ENCODE measurements at regions not wholly inside any gene's neighbourhood (a gene's known extent, or its start where the extent isn't known, plus 50 kb on each side); places are given as distances from the start of the nearest gene placed in this dataset.

DNA sequence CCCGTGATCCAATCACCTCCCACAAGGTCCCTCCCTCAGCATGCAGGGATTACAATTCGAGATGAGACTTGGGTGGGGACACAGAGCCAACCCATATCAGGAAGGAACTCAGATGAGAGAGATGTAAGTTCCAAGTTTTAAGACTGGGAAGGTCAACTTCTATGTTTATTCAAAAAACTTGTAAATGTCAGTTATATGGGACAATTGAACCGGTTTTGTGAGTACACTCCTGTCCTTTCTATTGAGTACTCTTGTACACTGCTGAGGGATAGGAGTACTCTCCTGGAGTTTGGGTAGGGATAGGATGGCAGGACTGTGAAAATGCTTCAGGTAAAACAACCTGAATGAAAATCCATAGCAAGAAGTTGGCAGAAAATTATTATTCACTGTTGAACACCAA is 239.1 kb downstream of the ZNF674 start:
- H3K4me1 ChIP-seq (ENCODE audit: control insufficient read depth, insufficient read depth, low read length) = no peaks in the 10 kb centered on the region
- BruUV-seq (replicated peaks) = no TSS peak
- no peak overlapping the region for H2AK5ac ChIP-seq (ENCODE audit: low read depth, low read length)
- no peak overlapping the region for H2BK20ac ChIP-seq (ENCODE audit: low read depth, low read length)
- H3K36me3 ChIP-seq (ENCODE audit: control insufficient read depth, insufficient read depth, low read length) = no peaks in the 10 kb centered on the region
- H3K23ac ChIP-seq (ENCODE audit: low read depth, low read length) = no peak overlapping the region
- H2BK15ac ChIP-seq (ENCODE audit: low read depth, low read length) = no peak overlapping the region
- no peak for DNase-seq
- H3K4me2 ChIP-seq (ENCODE audit: low read depth, low read length) = no peak overlapping the region
- WGBS, 2 experiments (ENCODE audit: extremely low coverage in 2 of 2, insufficient read length in 1 of 2) = no CpG with 5 or more reads among the region's 3 CpGs
- no peak overlapping the region for H4K5ac ChIP-seq (ENCODE audit: low read depth, low read length)
- peaks cover 9% of the 10 kb centered on the region for H3K9me3 ChIP-seq (ENCODE audit: control insufficient read depth, insufficient read depth, low read length)
- no peak overlapping the region for H4K8ac ChIP-seq (ENCODE audit: low read depth in 2 of 2, low read length in 2 of 2)
- dilution Hi-C loops (cut with HindIII; ENCODE audit: low sequenced_read_pairs, unreplicated experiment) (no loop called here), intact Hi-C loops (cut with micrococcal nuclease) (no loop called here), in situ Hi-C loops (cut with MboI; ENCODE audit: low sequenced_read_pairs) (no loop called here)
- no peaks in the 10 kb centered on the region for H4K20me1 ChIP-seq (ENCODE audit: insufficient read depth, low read length)
- H2BK5ac ChIP-seq (ENCODE audit: low read depth, low read length, poor library complexity, severe bottlenecking) = no peak overlapping the region
- no peak overlapping the region for H2BK120ac ChIP-seq (ENCODE audit: low read depth, low read length)
- ATAC-seq (ENCODE audit: low read depth) = no peak
- H3K4me3 ChIP-seq (ENCODE audit: insufficient read depth, low read depth, low read length) = no peak overlapping the region
- TF ChIP-seq SMC3 (IDR thresholded peaks at IDR 0.05; ENCODE audit: low read depth, low read length) (no peak), MXI1 (IDR thresholded peaks at IDR 0.05; ENCODE audit: borderline replicate concordance, low read depth, low read length) (no peak), RAD21 (IDR thresholded peaks at IDR 0.05; ENCODE audit: low read length) (no peak), FOS (IDR thresholded peaks at IDR 0.05; ENCODE audit: low read depth, low read length) (no peak), CEBPB (IDR thresholded peaks at IDR 0.05; ENCODE audit: low read depth, low read length) (no peak), NFE2L2 (IDR thresholded peaks at IDR 0.05; ENCODE audit: low read depth, low read length) (no peak)
- TF ChIP-seq, protein P1, sequence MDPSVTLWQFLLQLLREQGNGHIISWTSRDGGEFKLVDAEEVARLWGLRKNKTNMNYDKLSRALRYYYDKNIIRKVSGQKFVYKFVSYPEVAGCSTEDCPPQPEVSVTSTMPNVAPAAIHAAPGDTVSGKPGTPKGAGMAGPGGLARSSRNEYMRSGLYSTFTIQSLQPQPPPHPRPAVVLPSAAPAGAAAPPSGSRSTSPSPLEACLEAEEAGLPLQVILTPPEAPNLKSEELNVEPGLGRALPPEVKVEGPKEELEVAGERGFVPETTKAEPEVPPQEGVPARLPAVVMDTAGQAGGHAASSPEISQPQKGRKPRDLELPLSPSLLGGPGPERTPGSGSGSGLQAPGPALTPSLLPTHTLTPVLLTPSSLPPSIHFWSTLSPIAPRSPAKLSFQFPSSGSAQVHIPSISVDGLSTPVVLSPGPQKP (IDR thresholded peaks at IDR 0.05; ENCODE audit: borderline replicate concordance, low read depth, low read length) = no peak
- no peaks in the 10 kb centered on the region for H3K79me1 ChIP-seq (ENCODE audit: low read depth in 1 of 2, low read length in 2 of 2)
- H3K27me3 ChIP-seq (ENCODE audit: control insufficient read depth, insufficient read depth, low read length) = peaks cover 20% of the 10 kb centered on the region
- H2AFZ ChIP-seq (replicated peaks; ENCODE audit: low read length, poor library complexity) = no peak overlapping the region
- H4K91ac ChIP-seq (ENCODE audit: insufficient read depth, low read depth, low read length) = no peak overlapping the region
- H3K18ac ChIP-seq (ENCODE audit: low read depth, low read length) = no peak overlapping the region
- no peak overlapping the region for H3K9ac ChIP-seq (ENCODE audit: low read depth, low read length)
- POLR2A ChIA-PET (ENCODE audit: unreplicated experiment) = no interaction called here
- no peaks in the 10 kb centered on the region for H3K9me1 ChIP-seq (ENCODE audit: insufficient read depth, low read length)
- no peak overlapping the region for H3K27ac ChIP-seq (ENCODE audit: insufficient read depth, low read length)
- H3K56ac ChIP-seq (ENCODE audit: extremely low read depth, insufficient read depth, low read length) = no peak overlapping the region
- H3K14ac ChIP-seq (replicated peaks; ENCODE audit: low read depth, low read length) = no peak overlapping the region
- no peak overlapping the region for H2AK9ac ChIP-seq (replicated peaks; ENCODE audit: low read depth, low read length, poor library complexity)
- CTCF ChIA-PET = no interaction called here
- H3K4ac ChIP-seq (ENCODE audit: low read depth, low read length) = no peak overlapping the region

All from IMR-90 (cell line).